ENCODE measurements at regions not wholly inside any gene's neighbourhood (a gene's known extent, or its start where the extent isn't known, plus 50 kb on each side); places are given as distances from the start of the nearest gene placed in this dataset.

- H3K4me3 ChIP-seq (ENCODE audit: low read depth, low read length) = no peak overlapping the region
- TF ChIP-seq CTCF (IDR thresholded peaks at IDR 0.05; ENCODE audit: insufficient read depth, low read depth, low read length) = no peak
- DNase-seq (ENCODE audit: low read depth) = no peak
These were observed 130.2 kb upstream of the ACVR2A start for GRCh38 chr2:147714582-147714981.

DNA sequence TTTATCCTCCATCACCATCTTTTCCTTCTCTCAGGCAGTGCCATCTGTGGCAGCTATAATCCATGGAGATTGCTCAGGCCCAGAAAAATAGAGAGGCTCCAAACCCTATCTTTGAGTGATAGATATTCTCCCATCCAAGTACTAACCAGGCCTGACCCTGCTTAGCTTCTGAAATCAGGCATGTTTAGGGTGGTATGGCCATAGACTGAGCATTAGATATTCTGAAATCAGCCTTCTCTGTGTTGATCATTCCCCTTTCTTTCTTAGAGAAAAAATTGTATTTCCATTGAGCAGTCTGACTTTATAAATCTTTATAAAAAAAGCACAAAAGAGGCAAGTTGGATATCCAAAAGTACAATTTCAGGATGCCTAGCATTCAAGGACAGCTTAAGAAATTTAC lies 131.5 kb upstream of the ACVR2A start:
- no peak for DNase-seq (ENCODE audit: low read depth)
- no peak overlapping the region for H3K4me3 ChIP-seq (ENCODE audit: low read depth, low read length)
- no peak for TF ChIP-seq CTCF (IDR thresholded peaks at IDR 0.05; ENCODE audit: insufficient read depth, low read depth, low read length)

DNA sequence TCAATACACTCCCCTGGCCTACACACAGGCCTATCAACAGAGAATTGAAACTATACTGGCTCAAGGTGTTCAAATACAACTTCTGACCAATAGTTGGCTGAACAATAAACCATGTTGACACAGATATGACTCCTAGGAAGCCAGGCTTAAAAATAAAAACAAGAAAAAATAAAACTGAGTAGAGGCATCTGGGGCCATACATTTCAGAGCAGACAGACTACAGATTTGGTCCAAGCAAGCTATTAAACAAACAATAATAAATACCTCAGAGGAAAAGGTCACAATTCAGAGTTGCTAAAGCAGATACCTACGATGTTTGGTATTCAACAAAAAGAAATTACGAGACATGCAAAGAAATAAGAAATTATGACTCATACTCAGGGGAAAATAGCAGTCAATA lies 132.8 kb upstream of the ACVR2A start:
- no peak for TF ChIP-seq CTCF (IDR thresholded peaks at IDR 0.05; ENCODE audit: insufficient read depth, low read depth, low read length)
- no peak overlapping the region for H3K4me3 ChIP-seq (ENCODE audit: low read depth, low read length)
- DNase-seq (ENCODE audit: low read depth) = no peak

DNA sequence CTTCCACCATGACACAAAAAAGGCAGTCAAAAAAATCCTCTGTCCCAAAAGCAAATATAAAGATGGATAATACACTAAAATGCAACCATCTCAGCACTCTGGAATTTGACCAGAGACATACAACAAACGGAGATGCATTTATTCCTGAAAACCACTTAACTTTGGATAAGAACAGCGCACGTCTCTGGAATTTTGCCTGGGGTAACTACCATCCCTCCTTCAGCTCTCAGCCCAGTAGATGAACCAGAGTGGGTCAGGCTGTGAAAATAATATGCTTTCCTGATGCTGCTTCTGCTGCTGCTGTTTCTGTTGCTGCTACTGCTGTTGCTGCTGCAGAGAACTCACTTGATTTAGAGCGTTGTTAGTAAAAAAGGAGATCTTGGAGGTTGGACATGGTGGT lies 133.8 kb upstream of the ACVR2A start:
- no peak for DNase-seq (ENCODE audit: low read depth)
- H3K4me3 ChIP-seq (ENCODE audit: low read depth, low read length) = no peak overlapping the region

GRCh38 chr2:147709655-147710054 lies 135.2 kb upstream of the ACVR2A start:
- no peak overlapping the region for H3K4me3 ChIP-seq (ENCODE audit: low read depth, low read length)
- no peak for TF ChIP-seq CTCF (IDR thresholded peaks at IDR 0.05; ENCODE audit: insufficient read depth, low read depth, low read length)
- DNase-seq (ENCODE audit: low read depth) = no peak

More for the DNA sequence above, 133.8 kb upstream of the ACVR2A start:
- no peak for TF ChIP-seq CTCF (IDR thresholded peaks at IDR 0.05; ENCODE audit: insufficient read depth, low read depth, low read length)

- no peak for TF ChIP-seq CTCF (IDR thresholded peaks at IDR 0.05; ENCODE audit: insufficient read depth, low read depth, low read length)
- no peak for DNase-seq (ENCODE audit: low read depth)
- no peak overlapping the region for H3K4me3 ChIP-seq (ENCODE audit: low read depth, low read length)
These were observed 141.7 kb upstream of the ACVR2A start for GRCh38 chr2:147703171-147703570.

DNA sequence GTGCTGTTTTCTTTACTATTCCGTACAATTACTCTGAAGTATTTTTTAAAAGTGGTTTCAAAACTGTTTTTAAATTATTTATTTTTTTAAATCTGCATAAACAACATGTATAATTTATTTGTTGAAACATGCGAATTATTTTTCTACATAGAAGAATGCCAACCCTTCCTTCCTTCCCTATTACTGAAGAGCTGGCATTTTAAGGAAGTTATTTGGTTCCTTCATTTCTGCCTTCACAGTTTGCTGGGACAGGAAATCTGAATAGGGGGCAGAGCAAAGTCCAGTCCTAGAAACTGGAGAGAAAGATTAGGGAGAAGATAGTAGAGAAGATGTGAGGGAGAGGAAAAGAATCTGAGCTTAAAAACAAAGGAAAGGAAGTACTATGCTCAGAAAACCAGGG lies 146.7 kb upstream of the ACVR2A start:
- TF ChIP-seq CTCF (IDR thresholded peaks at IDR 0.05; ENCODE audit: insufficient read depth, low read depth, low read length) = no peak
- DNase-seq (ENCODE audit: low read depth) = no peak
- no peak overlapping the region for H3K4me3 ChIP-seq (ENCODE audit: low read depth, low read length)
